ENCODE measurements at regions not wholly inside any gene's neighbourhood (a gene's known extent, or its start where the extent isn't known, plus 50 kb on each side); places are given as distances from the start of the nearest gene placed in this dataset.

DNA sequence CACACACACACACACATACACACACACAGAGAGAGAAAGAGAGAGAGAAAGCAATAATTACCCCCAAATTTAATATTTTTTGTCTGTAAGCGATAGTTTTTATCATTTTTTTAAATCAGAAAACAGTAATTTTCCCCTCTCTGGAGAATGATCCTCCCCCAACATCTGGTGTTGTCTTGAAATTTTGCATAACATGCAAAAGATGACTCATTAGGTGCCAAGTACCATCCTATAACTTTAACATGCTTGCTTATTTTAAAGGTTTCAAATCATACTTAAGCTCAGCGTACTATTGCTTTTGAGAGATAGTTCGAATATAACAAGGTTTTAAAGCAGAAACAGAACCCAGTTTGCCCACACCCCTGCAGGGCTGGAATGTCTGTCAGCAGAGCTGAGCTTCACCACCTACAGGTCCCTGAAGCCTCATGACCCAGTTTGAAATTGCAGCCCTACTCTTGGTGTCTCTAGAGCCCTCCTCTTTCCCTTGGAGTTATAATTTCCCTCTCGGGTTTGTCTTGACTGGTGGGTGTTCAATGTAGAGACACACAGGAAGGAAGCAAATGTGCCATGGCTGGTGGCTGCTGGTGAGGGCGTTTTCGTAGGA lies 175.0 kb upstream of the HS3ST1 start:
- no peaks in the 10 kb centered on the region for H3K9me3 ChIP-seq (ENCODE audit: control insufficient read depth in 3 of 3, low read length in 3 of 3)
- H3K27me3 ChIP-seq (ENCODE audit: control insufficient read depth in 3 of 3, insufficient read depth in 3 of 3, low read length in 3 of 3), result no peaks in the 10 kb centered on the region
- H3K4me1 ChIP-seq (ENCODE audit: control insufficient read depth in 3 of 3, insufficient read depth in 3 of 3, low read length in 3 of 3), result no peaks in the 10 kb centered on the region
- no peak overlapping the region for H3K27ac ChIP-seq (ENCODE audit: low read depth, low read length)
- H3K36me3 ChIP-seq (ENCODE audit: control insufficient read depth in 3 of 3, insufficient read depth in 3 of 3, low read length in 3 of 3), result no peaks in the 10 kb centered on the region
- H3K9ac ChIP-seq (ENCODE audit: low read depth in 1 of 3, low read length in 3 of 3), result no peak overlapping the region
- no peak overlapping the region for H3K4me3 ChIP-seq (ENCODE audit: low read length in 3 of 3)

DNA sequence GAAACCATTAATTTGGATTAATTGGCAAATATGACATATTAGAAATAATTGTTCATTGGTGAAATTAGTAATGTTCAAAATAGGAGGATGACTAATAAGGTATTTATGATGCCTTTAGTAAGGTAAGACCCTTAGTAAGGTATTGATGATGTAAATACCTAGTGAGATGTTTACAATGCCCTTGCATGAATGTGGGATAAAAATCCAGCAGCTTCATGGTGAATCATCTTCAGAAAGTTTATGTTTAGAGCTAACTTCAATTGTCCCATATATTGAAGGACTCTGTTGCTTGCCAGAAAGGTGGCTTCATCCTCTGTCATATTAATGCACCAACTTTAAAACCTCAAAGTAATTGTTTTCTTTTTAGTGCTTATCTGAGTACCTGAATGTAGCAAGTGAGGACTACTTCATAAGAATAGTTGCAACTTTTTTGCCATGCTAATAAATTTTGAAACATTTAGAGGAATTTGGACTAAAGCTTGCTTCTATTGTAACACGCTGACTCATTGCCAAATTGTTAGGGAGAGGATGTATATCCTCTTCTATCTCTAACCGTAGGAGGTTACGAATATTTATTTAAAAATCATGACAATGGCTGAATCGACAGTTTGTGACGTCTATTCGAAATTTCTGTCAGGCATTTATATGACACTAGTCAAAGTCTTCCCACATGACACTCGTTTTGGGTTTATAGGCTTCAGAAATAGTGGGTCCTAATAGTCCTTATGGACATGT lies 174.1 kb upstream of the HS3ST1 start:
- Histone ChIP-seq H3K9ac (ENCODE audit: low read depth in 1 of 3, low read length in 3 of 3) (no peak overlapping the region), H3K4me1 (ENCODE audit: control insufficient read depth in 3 of 3, insufficient read depth in 3 of 3, low read length in 3 of 3) (no peaks in the 10 kb centered on the region), H3K27ac (ENCODE audit: low read depth, low read length) (no peak overlapping the region), H3K9me3 (ENCODE audit: control insufficient read depth in 3 of 3, low read length in 3 of 3) (no peaks in the 10 kb centered on the region), H3K4me3 (ENCODE audit: low read length in 3 of 3) (no peak overlapping the region), H3K36me3 (ENCODE audit: control insufficient read depth in 3 of 3, insufficient read depth in 3 of 3, low read length in 3 of 3) (no peaks in the 10 kb centered on the region), H3K27me3 (ENCODE audit: control insufficient read depth in 3 of 3, insufficient read depth in 3 of 3, low read length in 3 of 3) (no peaks in the 10 kb centered on the region)

DNA sequence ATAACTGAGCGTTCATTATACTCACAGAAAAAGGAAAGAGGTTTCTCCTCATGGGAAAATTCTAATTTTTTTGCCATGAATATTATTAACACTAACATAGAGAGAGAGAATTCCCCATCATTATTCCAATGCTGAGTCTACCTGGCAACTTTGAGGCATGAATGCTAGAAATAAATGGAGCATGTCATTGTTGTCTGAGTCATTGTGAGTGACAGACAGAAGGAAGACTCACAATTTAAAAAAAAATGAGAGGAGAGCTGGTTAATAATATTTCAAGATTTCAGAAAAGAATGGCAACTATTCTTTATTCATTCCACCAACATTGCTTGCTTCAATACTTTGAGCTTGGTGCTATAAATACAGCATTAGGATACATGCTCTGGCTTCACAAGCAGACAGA lies 170.4 kb upstream of the HS3ST1 start:
- no peaks in the 10 kb centered on the region for H3K36me3 ChIP-seq (ENCODE audit: control insufficient read depth in 3 of 3, insufficient read depth in 3 of 3, low read length in 3 of 3)
- H3K27ac ChIP-seq (ENCODE audit: low read depth, low read length), result no peak overlapping the region
- no peaks in the 10 kb centered on the region for H3K9me3 ChIP-seq (ENCODE audit: control insufficient read depth in 3 of 3, low read length in 3 of 3)
- no peak overlapping the region for H3K9ac ChIP-seq (ENCODE audit: low read depth in 1 of 3, low read length in 3 of 3)
- no peak overlapping the region for H3K4me3 ChIP-seq (ENCODE audit: low read length in 3 of 3)
- no peaks in the 10 kb centered on the region for H3K4me1 ChIP-seq (ENCODE audit: control insufficient read depth in 3 of 3, insufficient read depth in 3 of 3, low read length in 3 of 3)
- no peaks in the 10 kb centered on the region for H3K27me3 ChIP-seq (ENCODE audit: control insufficient read depth in 3 of 3, insufficient read depth in 3 of 3, low read length in 3 of 3)

DNA sequence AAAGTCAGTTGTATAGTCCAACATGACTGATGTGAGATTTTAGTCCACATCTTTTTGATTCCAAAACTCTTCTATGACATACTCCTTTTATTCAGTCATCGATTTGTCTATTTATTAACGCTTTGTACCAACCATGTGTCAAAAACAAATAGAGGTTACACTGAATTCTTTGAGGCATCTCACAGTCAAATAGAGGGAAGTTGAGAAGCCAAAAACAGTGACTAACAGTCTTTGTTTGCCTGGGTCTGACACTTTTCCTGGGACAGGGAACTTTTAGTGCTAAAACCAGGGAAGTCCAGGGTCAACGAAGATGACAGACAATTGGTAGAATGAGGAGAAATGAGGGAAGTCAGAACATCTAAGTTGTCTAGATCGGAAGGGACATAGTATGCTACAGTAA lies 169.9 kb upstream of the HS3ST1 start:
- Histone ChIP-seq H3K4me1 (ENCODE audit: control insufficient read depth in 3 of 3, insufficient read depth in 3 of 3, low read length in 3 of 3) (no peaks in the 10 kb centered on the region), H3K36me3 (ENCODE audit: control insufficient read depth in 3 of 3, insufficient read depth in 3 of 3, low read length in 3 of 3) (no peaks in the 10 kb centered on the region), H3K27me3 (ENCODE audit: control insufficient read depth in 3 of 3, insufficient read depth in 3 of 3, low read length in 3 of 3) (no peaks in the 10 kb centered on the region), H3K9me3 (ENCODE audit: control insufficient read depth in 3 of 3, low read length in 3 of 3) (no peaks in the 10 kb centered on the region), H3K9ac (ENCODE audit: low read depth in 1 of 3, low read length in 3 of 3) (no peak overlapping the region), H3K27ac (ENCODE audit: low read depth, low read length) (no peak overlapping the region), H3K4me3 (ENCODE audit: low read length in 3 of 3) (no peak overlapping the region)

DNA sequence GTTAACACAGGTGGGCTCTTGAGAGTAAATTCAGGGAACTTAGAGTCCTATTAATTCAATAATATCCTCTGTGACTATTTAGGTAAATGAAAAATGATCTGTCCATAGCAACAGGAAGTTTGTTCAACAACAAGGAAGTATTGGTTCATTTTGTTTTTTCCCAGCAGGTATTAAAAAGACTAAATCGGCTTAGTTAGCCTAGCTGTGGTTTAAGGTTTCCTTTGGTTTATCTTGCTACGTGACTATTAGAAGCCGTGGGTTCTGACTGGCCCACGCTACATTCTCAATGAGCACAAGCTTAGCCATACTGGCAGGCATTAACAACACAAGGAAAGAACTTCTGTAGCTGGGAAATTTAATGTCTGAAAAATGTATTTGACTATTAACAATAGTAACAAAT lies 168.8 kb upstream of the HS3ST1 start:
- Histone ChIP-seq H3K4me1 (ENCODE audit: control insufficient read depth in 3 of 3, insufficient read depth in 3 of 3, low read length in 3 of 3) (no peaks in the 10 kb centered on the region), H3K27me3 (ENCODE audit: control insufficient read depth in 3 of 3, insufficient read depth in 3 of 3, low read length in 3 of 3) (no peaks in the 10 kb centered on the region), H3K36me3 (ENCODE audit: control insufficient read depth in 3 of 3, insufficient read depth in 3 of 3, low read length in 3 of 3) (no peaks in the 10 kb centered on the region), H3K9me3 (ENCODE audit: control insufficient read depth in 3 of 3, low read length in 3 of 3) (no peaks in the 10 kb centered on the region), H3K9ac (ENCODE audit: low read depth in 1 of 3, low read length in 3 of 3) (no peak overlapping the region), H3K27ac (ENCODE audit: low read depth, low read length) (no peak overlapping the region), H3K4me3 (ENCODE audit: low read length in 3 of 3) (no peak overlapping the region)

DNA sequence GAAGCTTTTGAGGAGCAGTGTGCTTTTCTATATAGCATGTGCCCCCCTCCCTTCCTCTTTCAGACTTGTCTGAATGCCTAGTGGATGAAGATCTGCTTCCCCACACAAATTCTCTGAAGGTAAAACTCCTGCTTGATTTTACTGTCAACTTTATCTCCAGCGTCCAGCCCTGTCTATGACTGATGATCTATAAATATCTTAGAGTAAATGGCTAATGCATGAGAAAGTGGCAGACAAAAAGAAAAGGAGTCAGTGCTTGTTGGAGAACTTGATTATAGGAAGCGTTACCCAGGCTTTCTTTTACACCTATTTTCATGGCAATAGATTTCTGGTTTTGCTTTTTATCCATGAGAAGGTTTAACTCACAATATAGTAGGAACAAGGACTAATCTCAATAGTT lies 168.3 kb upstream of the HS3ST1 start:
- Histone ChIP-seq H3K27me3 (ENCODE audit: control insufficient read depth in 3 of 3, insufficient read depth in 3 of 3, low read length in 3 of 3) (no peaks in the 10 kb centered on the region), H3K9me3 (ENCODE audit: control insufficient read depth in 3 of 3, low read length in 3 of 3) (no peaks in the 10 kb centered on the region), H3K4me1 (ENCODE audit: control insufficient read depth in 3 of 3, insufficient read depth in 3 of 3, low read length in 3 of 3) (no peaks in the 10 kb centered on the region), H3K9ac (ENCODE audit: low read depth in 1 of 3, low read length in 3 of 3) (no peak overlapping the region), H3K27ac (ENCODE audit: low read depth, low read length) (no peak overlapping the region), H3K4me3 (ENCODE audit: low read length in 3 of 3) (no peak overlapping the region), H3K36me3 (ENCODE audit: control insufficient read depth in 3 of 3, insufficient read depth in 3 of 3, low read length in 3 of 3) (no peaks in the 10 kb centered on the region)

DNA sequence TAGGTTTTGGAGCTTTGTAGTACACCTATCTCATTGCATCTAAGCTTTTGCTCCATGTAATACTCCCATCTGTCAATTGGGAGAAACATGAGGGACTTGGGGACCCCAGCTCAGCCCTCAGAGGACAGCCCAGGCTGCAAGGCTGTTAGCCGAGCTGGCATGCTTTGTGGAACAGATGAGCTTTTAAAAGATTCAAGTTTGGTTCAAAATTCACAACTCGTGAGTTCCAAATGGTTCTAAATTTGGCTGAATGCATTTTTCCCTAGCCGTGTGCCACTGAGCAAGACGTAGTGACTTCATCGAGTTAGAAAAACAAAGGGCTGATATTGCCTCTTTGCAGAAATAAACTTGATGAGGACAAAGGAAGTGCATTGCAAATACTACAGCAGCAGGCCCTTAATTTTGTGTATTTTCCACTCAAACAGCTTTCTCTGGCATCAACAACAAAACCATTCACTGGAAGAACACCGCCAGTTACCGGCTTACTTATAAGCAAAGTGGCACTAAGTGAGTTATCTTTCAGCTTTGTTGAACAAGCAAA lies 165.0 kb upstream of the HS3ST1 start:
- Histone ChIP-seq H3K9me3 (ENCODE audit: control insufficient read depth in 3 of 3, low read length in 3 of 3) (no peaks in the 10 kb centered on the region), H3K27ac (ENCODE audit: low read depth, low read length) (no peak overlapping the region), H3K36me3 (ENCODE audit: control insufficient read depth in 3 of 3, insufficient read depth in 3 of 3, low read length in 3 of 3) (no peaks in the 10 kb centered on the region)

DNA sequence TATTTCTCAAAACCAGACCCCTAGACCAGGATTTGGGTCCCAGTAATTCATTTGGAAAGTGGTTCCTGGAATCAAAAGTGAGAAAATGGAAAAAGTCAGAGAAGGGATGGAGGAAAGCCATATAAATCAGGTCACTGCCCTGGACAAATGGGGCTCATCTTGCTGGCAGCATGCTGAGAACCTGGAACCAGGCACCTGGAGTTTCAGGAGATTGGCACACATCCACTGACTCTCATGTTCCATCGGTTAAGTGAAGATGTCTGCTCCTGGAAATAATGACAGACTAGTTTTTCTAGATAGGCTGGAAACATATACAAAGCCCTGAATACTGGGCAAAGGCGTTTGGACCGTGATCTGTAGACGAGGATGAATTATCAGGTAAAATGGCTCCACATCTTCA lies 163.6 kb upstream of the HS3ST1 start:
- H3K9me3 ChIP-seq (ENCODE audit: control insufficient read depth in 3 of 3, low read length in 3 of 3), result no peaks in the 10 kb centered on the region
- H3K4me3 ChIP-seq (ENCODE audit: low read length in 3 of 3), result no peak overlapping the region
- no peaks in the 10 kb centered on the region for H3K27me3 ChIP-seq (ENCODE audit: control insufficient read depth in 3 of 3, insufficient read depth in 3 of 3, low read length in 3 of 3)
- H3K36me3 ChIP-seq (ENCODE audit: control insufficient read depth in 3 of 3, insufficient read depth in 3 of 3, low read length in 3 of 3), result no peaks in the 10 kb centered on the region
- H3K4me1 ChIP-seq (ENCODE audit: control insufficient read depth in 3 of 3, insufficient read depth in 3 of 3, low read length in 3 of 3), result no peaks in the 10 kb centered on the region
- H3K27ac ChIP-seq (ENCODE audit: low read depth, low read length), result no peak overlapping the region
- H3K9ac ChIP-seq (ENCODE audit: low read depth in 1 of 3, low read length in 3 of 3), result no peak overlapping the region

More for the DNA sequence above, 165.0 kb upstream of the HS3ST1 start:
- Histone ChIP-seq H3K4me1 (ENCODE audit: control insufficient read depth in 3 of 3, insufficient read depth in 3 of 3, low read length in 3 of 3) (no peaks in the 10 kb centered on the region), H3K27me3 (ENCODE audit: control insufficient read depth in 3 of 3, insufficient read depth in 3 of 3, low read length in 3 of 3) (no peaks in the 10 kb centered on the region), H3K9ac (ENCODE audit: low read depth in 1 of 3, low read length in 3 of 3) (no peak overlapping the region), H3K4me3 (ENCODE audit: low read length in 3 of 3) (no peak overlapping the region)

DNA sequence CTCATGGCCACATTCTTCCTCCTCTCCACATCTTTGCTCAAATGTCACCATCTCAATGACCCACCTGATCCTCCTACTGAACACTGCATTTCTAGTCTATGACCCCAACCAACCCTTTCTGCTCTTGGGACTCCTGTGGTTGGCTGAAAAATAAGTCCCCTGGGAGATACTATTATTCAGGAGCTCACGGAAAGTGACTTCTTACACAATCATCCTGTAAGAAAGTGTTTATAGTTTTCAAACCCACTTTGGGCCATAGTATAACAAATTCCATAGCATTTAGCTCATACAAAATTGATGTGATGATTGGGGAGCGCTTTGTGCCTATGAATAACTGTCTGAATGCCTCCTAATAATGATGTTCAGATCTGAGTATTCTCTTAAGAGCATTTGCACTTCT lies 161.4 kb upstream of the HS3ST1 start:
- no peak overlapping the region for H3K9ac ChIP-seq (ENCODE audit: low read depth in 1 of 3, low read length in 3 of 3)
- no peaks in the 10 kb centered on the region for H3K27me3 ChIP-seq (ENCODE audit: control insufficient read depth in 3 of 3, insufficient read depth in 3 of 3, low read length in 3 of 3)
- H3K27ac ChIP-seq (ENCODE audit: low read depth, low read length), result no peak overlapping the region
- no peaks in the 10 kb centered on the region for H3K4me1 ChIP-seq (ENCODE audit: control insufficient read depth in 3 of 3, insufficient read depth in 3 of 3, low read length in 3 of 3)
- no peak overlapping the region for H3K4me3 ChIP-seq (ENCODE audit: low read length in 3 of 3)
- no peaks in the 10 kb centered on the region for H3K36me3 ChIP-seq (ENCODE audit: control insufficient read depth in 3 of 3, insufficient read depth in 3 of 3, low read length in 3 of 3)
- H3K9me3 ChIP-seq (ENCODE audit: control insufficient read depth in 3 of 3, low read length in 3 of 3), result no peaks in the 10 kb centered on the region

DNA sequence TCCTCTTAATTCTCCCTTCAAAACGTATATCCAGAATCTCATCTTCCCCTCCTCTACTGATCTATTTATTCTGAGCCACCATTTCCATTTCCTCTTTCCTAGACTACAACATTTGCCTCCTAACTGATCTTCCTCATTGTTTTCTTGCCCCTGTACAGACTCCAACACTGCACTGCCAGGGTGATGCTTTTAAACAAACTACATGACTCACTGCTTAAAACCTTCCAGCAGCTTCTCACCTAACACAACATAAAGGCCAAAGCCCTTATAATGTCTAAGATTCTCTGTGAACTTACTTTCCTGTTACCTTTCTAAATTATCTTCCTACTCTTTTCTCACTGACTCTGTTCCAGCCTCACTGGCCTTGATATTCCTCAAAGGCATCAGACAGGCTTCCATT lies 161.0 kb upstream of the HS3ST1 start:
- no peaks in the 10 kb centered on the region for H3K36me3 ChIP-seq (ENCODE audit: control insufficient read depth in 3 of 3, insufficient read depth in 3 of 3, low read length in 3 of 3)
- H3K27me3 ChIP-seq (ENCODE audit: control insufficient read depth in 3 of 3, insufficient read depth in 3 of 3, low read length in 3 of 3), result no peaks in the 10 kb centered on the region
- no peak overlapping the region for H3K4me3 ChIP-seq (ENCODE audit: low read length in 3 of 3)
- H3K27ac ChIP-seq (ENCODE audit: low read depth, low read length), result no peak overlapping the region
- H3K4me1 ChIP-seq (ENCODE audit: control insufficient read depth in 3 of 3, insufficient read depth in 3 of 3, low read length in 3 of 3), result no peaks in the 10 kb centered on the region
- H3K9ac ChIP-seq (ENCODE audit: low read depth in 1 of 3, low read length in 3 of 3), result no peak overlapping the region
- H3K9me3 ChIP-seq (ENCODE audit: control insufficient read depth in 3 of 3, low read length in 3 of 3), result no peaks in the 10 kb centered on the region

Data from skeletal muscle tissue (tissue), 3 donors.